OCI-LY7 (cell line): ENCODE measurements at regions not wholly inside any gene's neighbourhood (a gene's known extent, or its start where the extent isn't known, plus 50 kb on each side); places are given as distances from the start of the nearest gene placed in this dataset.

ENCODE experiments used
- CTCF ChIP-seq: fragments of 200-600 bp; sonication (generic); conservative IDR thresholded peaks from 2 replicates; pipeline ENCODE4 v1.5.1; 2014; ENCODE audit warnings: mild to moderate bottlenecking, antibody characterized with exemption, low read length, moderate library complexity, mixed read lengths
- EZH2phosphoT487 ChIP-seq: fragments of 200-600 bp; sonication (generic); IDR thresholded peaks from 2 replicates; pipeline ENCODE4 v1.6.1; 2018; ENCODE audit warnings: low read depth, borderline replicate concordance, mild to moderate bottlenecking, mixed run types, antibody characterized with exemption, low read length, moderate library complexity, mixed read lengths

DNA sequence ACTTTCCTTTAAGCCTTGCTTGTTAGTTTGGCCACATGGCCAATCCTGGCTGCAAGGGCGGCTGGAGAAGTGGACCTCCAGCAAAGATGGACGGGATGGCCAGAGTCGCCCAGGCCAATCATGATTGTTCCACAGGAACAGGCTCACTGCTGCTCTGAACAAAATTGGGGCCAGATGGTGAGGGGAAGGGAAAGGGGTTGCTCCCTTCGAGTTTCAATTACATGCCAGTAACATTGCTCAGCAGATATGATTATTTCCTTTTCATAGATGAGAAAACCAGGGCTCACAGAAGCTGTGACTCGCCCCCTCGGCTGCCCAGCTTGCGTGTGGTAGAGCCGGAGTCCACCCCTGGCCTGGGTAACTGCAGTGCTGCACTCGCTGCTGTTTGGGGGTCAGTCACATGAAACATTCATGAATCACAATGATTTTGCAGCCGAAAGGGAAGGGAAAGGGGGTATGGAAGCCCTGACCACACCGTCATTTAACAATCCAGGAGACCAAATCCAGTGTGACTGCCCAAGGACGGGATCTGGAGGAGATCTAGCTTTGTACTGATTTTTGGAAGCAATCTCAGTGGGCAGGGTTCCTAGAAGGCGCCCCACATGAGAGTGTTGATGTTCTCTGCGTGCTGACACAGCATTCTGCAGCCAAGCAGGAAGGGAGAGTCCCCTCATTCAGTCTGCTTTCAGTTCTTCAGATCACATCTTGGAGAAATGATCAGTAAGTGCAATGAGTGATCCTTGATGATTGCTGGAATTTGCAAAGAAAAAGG, 77.3 kb upstream of the MSX1 start:
- TF ChIP-seq CTCF (no peak), EZH2phosphoT487 (no peak)
